ENCODE measurements at regions not wholly inside any gene's neighbourhood (a gene's known extent, or its start where the extent isn't known, plus 50 kb on each side); places are given as distances from the start of the nearest gene placed in this dataset.

- Histone ChIP-seq H3K36me3 (no peaks in the 10 kb centered on the region), H3K27me3 (no peaks in the 10 kb centered on the region), H3K9me3 (no peaks in the 10 kb centered on the region), H3K4me3 (no peak overlapping the region), H3K27ac (no peak overlapping the region), H3K4me1 (ENCODE audit: insufficient read depth) (no peaks in the 10 kb centered on the region)
- TF ChIP-seq CTCF (IDR thresholded peaks at IDR 0.05): no peak
- TF ChIP-seq EP300 (IDR thresholded peaks at IDR 0.05): no peak
- no peak for TF ChIP-seq POLR2A (IDR thresholded peaks at IDR 0.05)
- DNase-seq: no peak
- WGBS, 3 donors: 93 to 95% (median 94%) methylated on average over 7 of the region's 7 CpGs
- intact Hi-C loops (cut with DNase I): no loop called here
Observed at GRCh38 chr2:128682266-128682665, 363.6 kb upstream of the HS6ST1 start.

GRCh38 chr2:128682729-128683284 is 364.1 kb upstream of the HS6ST1 start:
- H3K4me1 ChIP-seq (ENCODE audit: insufficient read depth): no peaks in the 10 kb centered on the region
- DNase-seq: no peak
- no peaks in the 10 kb centered on the region for H3K27me3 ChIP-seq
- intact Hi-C loops (cut with DNase I): no loop called here
- H3K9me3 ChIP-seq: no peaks in the 10 kb centered on the region
- H3K4me3 ChIP-seq: no peak overlapping the region
- no peaks in the 10 kb centered on the region for H3K36me3 ChIP-seq
- H3K27ac ChIP-seq: no peak overlapping the region
- TF ChIP-seq EP300 (IDR thresholded peaks at IDR 0.05) (no peak), POLR2A (IDR thresholded peaks at IDR 0.05) (no peak), CTCF (IDR thresholded peaks at IDR 0.05) (no peak)
- WGBS, 3 donors: 95 to 96% (median 95%) methylated on average over 13 of the region's 13 CpGs

- no peak overlapping the region for H3K27ac ChIP-seq
- no peaks in the 10 kb centered on the region for H3K4me1 ChIP-seq (ENCODE audit: insufficient read depth)
- no peak for DNase-seq
- TF ChIP-seq CTCF (IDR thresholded peaks at IDR 0.05): no peak
- TF ChIP-seq EP300 (IDR thresholded peaks at IDR 0.05): no peak
- TF ChIP-seq POLR2A (IDR thresholded peaks at IDR 0.05): no peak
- no peak overlapping the region for H3K4me3 ChIP-seq
- no peaks in the 10 kb centered on the region for H3K27me3 ChIP-seq
- H3K9me3 ChIP-seq: no peaks in the 10 kb centered on the region
- H3K36me3 ChIP-seq: no peaks in the 10 kb centered on the region
- WGBS, 3 donors: 95 to 100% (median 96%) methylated on average over 2 of the region's 2 CpGs
- intact Hi-C loops (cut with DNase I): no loop called here
Observed at GRCh38 chr2:128684523-128684922, 365.9 kb upstream of the HS6ST1 start.

- H3K27me3 ChIP-seq: no peaks in the 10 kb centered on the region
- H3K36me3 ChIP-seq: no peaks in the 10 kb centered on the region
- intact Hi-C loops (cut with DNase I): no loop called here
- H3K4me3 ChIP-seq: no peak overlapping the region
- TF ChIP-seq EP300 (IDR thresholded peaks at IDR 0.05) (no peak), POLR2A (IDR thresholded peaks at IDR 0.05) (no peak), CTCF (IDR thresholded peaks at IDR 0.05) (no peak)
- H3K9me3 ChIP-seq: no peaks in the 10 kb centered on the region
- WGBS, 3 donors: 84 to 92% (median 89%) methylated on average over 10 of the region's 10 CpGs
- H3K4me1 ChIP-seq (ENCODE audit: insufficient read depth): no peaks in the 10 kb centered on the region
- no peak overlapping the region for H3K27ac ChIP-seq
- DNase-seq: no peak
Observed at GRCh38 chr2:128685841-128686496, 367.3 kb upstream of the HS6ST1 start.

All from ovary (tissue), 7 donors.